Choroid plexus epithelial cell (primary cell): ENCODE measurements at regions not wholly inside any gene's neighbourhood (a gene's known extent, or its start where the extent isn't known, plus 50 kb on each side); places are given as distances from the start of the nearest gene placed in this dataset.

ENCODE experiments used
- DNase-seq: peaks from one replicate; pipeline ENCODE4 v3.0.0-alpha.2; 2010; ENCODE audit warnings: low read depth
- H3K4me3 ChIP-seq: 2 replicates; pipeline ENCODE4 v1.5.1; 2011; ENCODE audit warnings: low read depth, mild to moderate bottlenecking, control low read depth, low read length, moderate library complexity
- CTCF ChIP-seq: conservative IDR thresholded peaks from 2 replicates; pipeline ENCODE4 v1.5.1; 2011; ENCODE audit warnings: low read depth, mild to moderate bottlenecking, control low read depth, inconsistent platforms, low read length, moderate library complexity

- TF ChIP-seq CTCF = no peak
- DNase-seq = peak; percentile 57
- no peak overlapping the region for H3K4me3 ChIP-seq
These were observed 191.1 kb downstream of the SAMD5 start for GRCh38 chr6:147699637-147700036.

- DNase-seq = peak; percentile 21
- TF ChIP-seq CTCF = no peak
- no peak overlapping the region for H3K4me3 ChIP-seq
These were observed 192.1 kb downstream of the SAMD5 start for GRCh38 chr6:147700436-147701209.

- H3K4me3 ChIP-seq = no peak overlapping the region
- DNase-seq = no peak
- TF ChIP-seq CTCF = no peak
These were observed 196.2 kb downstream of the SAMD5 start for GRCh38 chr6:147704691-147705090.

GRCh38 chr6:147707524-147707923 is 199.0 kb downstream of the SAMD5 start:
- no peak for TF ChIP-seq CTCF
- no peak overlapping the region for H3K4me3 ChIP-seq
- no peak for DNase-seq

- no peak overlapping the region for H3K4me3 ChIP-seq
- DNase-seq = no peak
- no peak for TF ChIP-seq CTCF
These were observed 199.7 kb downstream of the SAMD5 start for GRCh38 chr6:147708170-147708569.

- TF ChIP-seq CTCF = no peak
- DNase-seq = no peak
- no peak overlapping the region for H3K4me3 ChIP-seq
These were observed 201.1 kb downstream of the SAMD5 start for GRCh38 chr6:147709396-147710272.

GRCh38 chr6:147710890-147711289 is 202.4 kb downstream of the SAMD5 start:
- no peak for TF ChIP-seq CTCF
- no peak overlapping the region for H3K4me3 ChIP-seq
- no peak for DNase-seq
